ENCODE measurements at regions not wholly inside any gene's neighbourhood (a gene's known extent, or its start where the extent isn't known, plus 50 kb on each side); places are given as distances from the start of the nearest gene placed in this dataset.
"Not testable (repeated sequence)": the region's sequence is repeated elsewhere in the genome, so short reads cannot be mapped to it uniquely, and the experiment has no call there.

DNA sequence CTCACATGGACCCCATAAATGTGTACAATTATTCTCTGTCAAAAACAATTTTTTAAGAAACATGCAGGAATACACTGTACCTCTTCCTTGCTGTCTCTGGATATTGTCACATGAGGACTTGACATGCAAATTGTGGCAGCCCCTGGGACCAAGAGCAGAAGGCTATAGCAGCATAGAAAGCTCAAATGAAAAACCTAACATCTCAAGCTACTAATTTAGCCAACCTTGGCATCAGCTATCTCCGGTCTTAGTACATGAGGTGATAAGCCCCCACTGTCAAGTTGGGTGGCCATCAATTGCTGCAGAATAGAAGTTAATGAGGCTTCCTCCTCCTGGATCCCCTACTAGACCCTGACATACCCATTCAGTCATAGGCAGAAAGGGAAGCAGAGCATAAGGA lies 101.0 kb upstream of the CLEC6A start:
- TF ChIP-seq SUZ12 (IDR thresholded peaks at IDR 0.05; ENCODE audit: low read length); TCF12 (IDR thresholded peaks at IDR 0.05; ENCODE audit: low read depth, low read length): not testable (repeated sequence)
